NCI-H1048 (cell line): ENCODE measurements at regions not wholly inside any gene's neighbourhood (a gene's known extent, or its start where the extent isn't known, plus 50 kb on each side); places are given as distances from the start of the nearest gene placed in this dataset.

Source experiments
- DNase-seq: peaks from one replicate; lab custom pipeline; 2025; lab: John Stamatoyannopoulos, UW

DNA sequence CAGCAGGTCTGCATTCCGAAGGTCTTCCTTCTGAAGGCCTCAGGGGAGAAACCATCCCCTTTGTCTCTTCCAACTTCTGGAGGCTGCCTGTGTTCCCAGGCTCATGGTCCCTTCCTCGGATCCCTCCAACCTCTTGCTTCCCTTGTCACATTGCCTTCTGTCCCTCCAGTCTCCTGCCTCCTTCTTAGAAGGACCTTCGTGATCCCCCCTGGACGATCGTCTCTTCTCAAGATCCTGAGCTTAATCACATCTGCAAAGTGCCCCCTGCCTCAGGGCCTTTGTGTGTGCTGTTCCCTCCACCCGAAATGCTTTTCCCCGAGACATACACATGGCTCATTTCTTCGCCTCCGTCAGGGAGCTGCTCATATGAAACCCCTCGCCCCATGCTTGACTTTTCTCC, 505.8 kb downstream of the SHQ1 start:
- no peak for DNase-seq

DNA sequence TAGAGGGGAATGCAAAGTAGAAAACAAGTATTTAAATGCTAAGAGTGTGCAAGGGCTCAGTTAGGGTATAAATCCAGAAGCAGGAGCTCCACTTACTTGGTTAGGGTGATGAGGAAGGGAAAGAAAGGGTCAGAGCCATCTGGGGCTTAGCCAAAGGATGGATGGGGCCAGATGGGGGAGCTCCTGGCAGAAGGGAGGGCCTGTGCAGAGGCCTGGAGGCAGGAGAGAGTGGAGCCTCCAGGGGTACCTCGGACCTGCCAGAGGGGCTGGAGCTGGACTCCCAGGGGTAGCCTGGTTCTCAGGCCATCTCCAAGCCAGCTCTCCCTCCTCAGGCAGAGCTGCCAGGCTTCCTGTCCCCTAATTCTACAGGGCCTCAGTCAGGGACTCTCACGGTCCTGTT, 506.3 kb downstream of the SHQ1 start:
- DNase-seq, result no peak

DNA sequence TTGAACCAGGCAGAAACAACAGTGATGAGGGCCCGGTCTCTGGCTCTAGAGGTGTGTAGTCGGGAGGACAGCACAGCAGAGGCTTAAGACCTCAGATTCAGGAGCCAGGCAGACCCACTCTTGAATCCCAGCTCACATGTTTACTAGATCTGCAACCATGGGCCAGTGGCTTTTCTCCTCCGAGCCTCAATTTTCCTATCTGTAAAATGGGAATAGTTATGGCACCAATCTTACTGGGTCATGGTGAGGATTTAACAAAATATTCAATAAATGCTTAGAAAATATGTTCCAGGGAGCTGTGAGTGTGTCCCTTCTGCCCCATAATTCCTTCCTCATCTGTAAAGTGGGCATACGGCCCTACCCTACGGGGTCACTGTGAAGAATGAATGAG, 506.9 kb downstream of the SHQ1 start:
- DNase-seq, result no peak

DNA sequence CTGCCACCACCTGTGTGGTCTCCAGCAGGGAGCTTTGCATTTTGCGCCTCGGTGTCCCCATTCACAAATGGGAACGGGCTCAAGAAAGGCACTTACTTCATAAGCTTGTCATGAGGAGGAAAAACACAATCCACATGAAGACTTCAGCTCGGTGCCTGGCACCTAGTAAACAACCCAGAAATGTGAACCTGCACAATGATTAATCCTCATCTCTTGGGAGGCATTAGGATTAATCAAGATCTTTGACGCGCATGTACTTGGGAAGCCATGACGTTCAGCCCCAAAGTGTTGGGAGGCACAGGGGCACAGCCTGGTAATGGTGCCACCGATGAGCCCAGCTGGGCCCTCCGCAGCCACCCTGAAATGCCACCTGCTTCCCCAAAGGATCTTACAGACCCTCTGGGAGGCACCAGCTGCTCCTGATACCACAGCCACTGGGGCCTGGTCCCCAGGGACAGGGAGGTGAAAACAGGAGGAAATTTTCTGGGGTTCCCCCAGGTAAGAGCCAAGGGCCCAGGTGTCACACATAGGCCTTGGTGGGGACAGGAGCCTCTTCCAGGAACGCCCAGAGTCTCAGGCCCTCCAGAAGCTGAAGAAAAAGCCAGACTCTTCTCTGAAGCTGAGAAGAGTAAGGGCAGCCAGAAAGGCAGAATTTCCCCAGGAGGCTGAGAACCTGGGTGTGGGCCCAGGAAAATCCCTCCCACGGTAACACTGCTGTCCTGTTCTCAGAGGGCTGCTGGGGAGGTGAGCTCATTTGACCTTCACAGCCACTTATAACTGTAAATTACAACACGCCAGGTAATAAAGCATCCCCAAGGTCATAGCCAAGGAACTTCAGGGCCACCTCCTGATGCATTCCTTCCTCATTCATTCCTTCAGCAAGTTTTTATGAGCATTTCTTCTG, 507.5 kb downstream of the SHQ1 start:
- DNase-seq, result no peak

DNA sequence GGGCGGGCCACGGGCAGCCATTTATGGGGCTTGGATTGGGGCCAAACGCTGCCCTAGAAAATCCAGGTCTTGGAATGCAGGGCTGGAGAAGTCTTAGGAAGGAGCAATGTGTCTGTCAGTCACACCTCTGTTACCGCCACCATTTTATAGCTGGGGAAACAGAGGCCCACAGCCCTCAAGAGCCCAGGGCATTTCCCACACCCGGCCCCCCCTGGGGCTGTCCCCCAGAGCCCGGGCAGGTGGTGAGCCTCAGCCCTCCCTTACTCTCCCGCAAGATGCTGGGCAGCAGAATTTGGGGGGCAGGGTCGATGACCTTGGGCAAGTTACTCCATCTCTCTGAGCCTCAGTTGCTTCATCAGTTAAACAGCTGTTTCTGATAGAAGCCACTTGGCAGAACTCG, 508.2 kb downstream of the SHQ1 start:
- no peak for DNase-seq

DNA sequence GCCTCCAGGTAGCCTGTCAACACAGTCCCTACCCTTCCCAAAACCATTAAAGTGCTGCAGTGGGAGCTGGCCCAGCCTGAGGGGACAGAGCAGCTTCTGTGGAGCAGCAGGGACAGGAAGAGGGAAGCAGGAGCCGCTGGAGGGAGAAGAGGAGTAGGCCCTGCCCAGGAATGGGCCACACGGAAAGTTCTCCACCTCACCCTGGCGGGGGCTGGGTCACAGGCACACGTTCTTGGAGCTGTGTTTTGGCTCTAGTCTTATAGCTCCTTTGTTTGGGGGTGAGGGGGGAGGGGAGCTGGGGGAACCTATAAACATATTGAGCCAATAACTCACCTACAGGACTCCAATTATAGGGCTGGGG, 508.6 kb downstream of the SHQ1 start:
- no peak for DNase-seq

DNA sequence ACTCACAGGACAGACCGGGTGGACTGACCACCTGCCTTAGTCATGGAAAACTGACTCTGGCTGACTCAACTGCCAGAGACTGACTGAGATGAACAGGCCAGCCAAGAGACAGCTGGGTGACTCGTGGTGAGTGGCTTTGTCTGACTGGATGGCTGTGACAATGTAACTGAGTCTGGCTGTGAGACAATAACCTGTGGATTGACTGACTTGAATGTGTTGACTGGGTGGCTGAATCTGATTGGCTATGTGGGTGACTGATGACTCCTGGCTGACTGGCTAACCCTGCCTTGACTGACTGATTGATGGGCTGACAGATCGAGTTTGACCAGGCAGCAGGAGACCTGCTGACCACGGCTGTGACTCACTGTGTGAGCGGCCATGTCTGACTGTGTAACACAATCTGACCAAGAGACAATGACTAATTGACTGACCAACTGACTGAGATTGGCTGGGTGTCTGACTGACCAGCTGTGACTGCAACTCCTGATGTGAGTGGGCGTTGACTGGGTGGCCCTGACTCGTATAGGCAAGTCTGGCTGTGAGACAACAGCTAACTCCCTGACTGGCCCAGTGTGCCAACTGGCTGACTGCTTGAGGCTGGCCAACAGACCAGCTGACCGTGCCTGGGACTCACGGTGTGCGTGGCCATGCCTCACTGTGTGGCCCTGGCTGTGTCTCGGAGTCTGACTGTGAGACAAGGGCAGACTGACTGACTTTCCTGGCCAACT, 509.1 kb downstream of the SHQ1 start:
- no peak for DNase-seq

DNA sequence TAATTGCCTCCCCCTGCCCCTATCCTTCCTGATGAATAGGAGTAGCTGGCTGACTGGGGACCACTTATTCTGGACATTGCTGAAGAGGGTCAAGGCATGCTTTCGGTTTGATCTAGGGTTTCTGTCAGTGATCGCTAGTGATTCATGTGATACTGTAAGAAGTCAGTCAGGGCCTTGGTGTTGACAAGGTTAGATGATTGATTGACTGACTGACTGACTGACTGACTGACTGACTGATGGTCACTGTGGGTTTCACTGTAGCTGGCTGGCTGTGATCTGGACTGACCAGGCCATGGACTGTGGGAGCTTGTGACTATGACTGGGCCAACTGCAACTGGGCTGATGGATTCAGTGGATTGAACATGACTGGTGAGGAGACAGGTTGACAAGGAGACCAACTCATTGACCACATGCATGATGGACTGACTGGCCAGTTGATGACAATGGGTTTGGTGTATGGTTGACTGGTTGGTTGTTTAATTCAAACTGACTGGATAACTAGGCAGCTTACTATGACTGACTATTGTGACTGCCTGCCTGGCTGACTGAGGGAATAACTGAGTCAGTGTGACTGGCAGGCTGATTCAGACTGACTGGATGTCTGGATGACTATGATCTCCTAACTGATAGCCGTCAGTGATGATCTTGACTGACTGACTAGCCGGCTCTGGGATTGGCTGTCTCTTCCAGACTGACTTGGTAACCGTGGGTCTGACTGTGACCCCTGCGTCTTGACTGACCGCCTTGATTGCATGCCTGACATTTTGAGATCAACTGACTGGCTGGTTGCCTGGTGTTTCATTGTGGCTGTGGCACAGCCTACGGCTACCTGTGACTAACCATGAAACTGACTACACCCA, 509.9 kb downstream of the SHQ1 start:
- DNase-seq, result no peak

DNA sequence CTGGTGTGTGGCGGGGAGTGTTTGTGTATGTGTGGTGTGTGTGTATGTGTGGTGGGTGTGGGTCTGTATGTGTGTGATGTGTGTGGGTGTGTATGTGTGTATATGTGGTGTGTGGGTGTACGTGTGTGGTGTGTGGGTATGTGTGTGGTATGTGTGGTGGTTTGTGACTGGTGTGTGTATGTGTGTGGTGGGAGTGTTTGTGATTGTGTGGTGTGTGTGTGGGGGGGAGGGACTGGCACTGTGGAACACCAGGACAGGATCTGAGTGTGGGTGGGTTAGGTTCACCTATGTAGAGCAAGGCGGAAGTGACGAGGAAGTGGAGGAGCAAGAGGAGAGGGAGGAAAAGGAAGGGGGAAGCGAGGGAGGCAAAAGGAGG, 510.8 kb downstream of the SHQ1 start:
- DNase-seq, result no peak

DNA sequence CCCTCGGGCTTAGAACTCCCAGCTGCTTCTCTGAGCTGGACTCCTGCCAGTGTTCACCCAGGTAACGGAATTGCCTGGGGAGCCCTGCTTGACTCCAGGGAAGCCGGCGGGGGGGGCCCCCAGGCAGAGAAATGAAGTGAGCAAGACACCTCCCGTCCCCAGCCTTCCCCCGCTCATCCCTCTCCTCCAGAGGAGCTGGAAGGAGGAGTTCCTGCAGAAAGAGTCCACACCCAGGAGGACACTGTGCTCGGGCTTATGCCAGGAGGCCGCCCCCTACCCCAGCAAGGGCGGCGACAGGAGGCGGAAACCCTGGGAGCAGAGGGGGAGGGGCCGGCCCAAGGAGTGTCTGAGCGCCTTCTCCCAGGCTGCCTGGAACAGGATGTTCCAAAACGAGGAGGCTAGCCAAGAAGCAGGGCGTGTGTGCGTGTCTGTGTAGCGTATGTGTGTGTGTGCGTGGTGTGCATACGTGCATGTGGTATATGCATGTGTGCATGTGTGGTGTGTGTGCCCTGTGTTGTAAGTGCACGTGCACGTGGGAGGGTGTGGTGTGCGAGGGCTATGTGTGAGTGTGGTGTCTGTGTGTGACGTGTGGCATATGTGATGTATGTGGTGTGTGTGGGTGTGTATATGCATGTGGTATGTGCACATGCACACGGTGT, 511.3 kb downstream of the SHQ1 start:
- no peak for DNase-seq

DNA sequence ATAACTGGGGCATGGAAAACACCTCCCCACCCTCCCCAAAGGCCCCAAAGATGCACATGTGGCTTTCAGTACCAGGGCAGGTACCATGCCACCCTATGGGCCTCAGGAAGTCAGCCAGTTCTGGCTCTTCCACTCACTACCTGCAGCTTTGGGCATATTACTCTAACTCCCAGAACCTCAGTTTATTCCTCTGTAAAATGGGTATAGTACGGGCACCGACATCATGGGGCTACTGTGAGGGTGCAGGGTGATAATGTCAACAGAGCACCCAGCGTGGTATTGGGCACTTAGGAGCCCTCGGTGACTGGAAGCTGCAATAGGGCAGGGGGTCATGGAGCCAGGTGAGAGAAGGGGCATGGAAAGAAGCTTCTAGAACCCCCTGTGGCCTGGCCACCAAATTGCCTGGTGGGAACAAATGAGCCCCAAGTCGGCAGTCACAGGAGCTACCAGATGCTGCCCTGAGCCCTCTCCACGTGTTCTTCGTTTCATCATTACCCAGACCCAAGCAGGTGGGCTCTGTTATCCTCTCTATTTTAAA, 512.1 kb downstream of the SHQ1 start:
- no peak for DNase-seq

DNA sequence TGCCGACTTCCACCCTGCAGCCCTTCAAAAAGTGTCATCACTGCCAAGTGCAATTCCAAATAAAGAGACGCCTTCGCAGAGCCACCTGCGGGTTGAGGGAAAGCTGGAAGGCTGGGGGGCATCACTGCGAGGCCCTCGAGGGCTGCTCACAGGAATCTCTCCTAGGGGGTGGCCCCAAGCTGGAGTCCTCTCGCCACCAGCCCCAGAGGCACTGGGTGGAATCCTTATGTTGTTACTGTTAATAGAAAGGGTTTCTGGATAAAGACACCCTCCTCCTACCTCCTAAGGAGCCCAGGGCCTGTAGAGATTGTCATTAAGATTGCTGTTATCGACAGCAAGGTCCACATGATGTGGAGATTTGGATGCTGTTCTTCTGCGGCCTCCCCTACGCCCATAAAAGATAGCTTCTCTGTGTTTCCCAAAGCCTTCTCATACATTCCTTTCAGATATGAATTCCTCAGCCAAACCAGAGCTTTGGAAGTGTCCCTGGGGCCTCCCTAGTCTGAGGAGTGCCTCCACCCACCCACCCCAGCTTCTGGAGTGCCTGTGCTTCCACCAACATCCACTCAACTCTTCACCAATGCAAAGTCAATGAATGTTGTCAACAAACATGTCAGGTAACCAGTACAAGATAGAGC, 512.7 kb downstream of the SHQ1 start:
- no peak for DNase-seq

DNA sequence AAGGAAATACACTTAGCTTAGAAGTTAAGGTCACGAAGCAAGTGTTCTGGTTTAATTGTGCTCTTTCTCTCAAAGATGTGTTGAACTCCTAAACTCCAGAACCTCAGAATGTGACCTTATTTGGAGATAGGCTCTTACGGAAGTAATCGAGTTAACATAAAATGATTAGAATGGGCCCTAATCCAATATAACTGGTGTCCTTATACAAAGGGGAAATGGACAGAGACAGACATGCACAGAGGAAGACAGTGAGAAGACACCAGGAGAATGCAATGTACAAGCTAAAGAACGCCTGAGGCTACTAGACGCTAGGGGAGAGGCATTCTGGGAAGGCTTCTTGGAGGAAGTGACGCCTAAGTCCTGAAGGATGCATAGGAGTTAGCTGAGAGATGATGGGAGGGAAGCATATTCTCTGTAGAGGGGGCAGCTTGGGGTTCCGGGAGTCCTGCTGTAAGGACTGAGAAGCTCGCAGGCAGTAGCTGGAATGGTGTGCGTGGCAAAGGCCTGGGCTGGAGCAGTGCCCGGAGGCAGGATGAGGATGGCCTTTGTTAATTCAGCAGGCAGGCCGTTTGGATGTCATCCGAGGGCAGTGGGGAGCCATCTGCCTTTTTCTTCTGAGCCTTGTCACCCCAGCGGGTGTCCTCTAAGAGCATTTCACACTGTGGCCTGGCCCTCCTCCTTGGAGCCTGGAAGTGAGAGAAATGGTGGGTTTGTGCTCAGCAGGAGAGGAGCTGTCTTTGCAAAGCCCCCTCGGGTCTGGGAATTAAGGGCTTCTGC, 513.4 kb downstream of the SHQ1 start:
- DNase-seq, result no peak

DNA sequence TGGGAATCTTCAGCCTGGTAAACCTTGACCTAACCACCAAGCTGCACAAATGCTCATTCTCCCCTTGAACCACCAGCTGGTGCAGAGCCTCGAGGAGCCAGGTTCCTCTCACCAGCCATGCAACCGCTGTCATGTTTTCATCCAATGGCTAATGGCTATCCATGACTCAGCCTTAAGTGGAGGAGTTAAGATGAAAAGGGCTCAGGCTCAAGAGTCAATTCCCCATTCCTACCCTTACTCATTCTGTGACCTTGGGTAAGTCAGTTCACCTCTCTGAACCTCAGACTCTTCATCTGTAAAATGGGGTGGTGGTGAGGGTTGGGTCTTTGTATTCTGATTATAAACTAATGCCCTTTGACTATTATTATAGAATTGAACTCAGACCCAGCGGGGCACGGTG, 515.6 kb downstream of the SHQ1 start:
- DNase-seq, result no peak

DNA sequence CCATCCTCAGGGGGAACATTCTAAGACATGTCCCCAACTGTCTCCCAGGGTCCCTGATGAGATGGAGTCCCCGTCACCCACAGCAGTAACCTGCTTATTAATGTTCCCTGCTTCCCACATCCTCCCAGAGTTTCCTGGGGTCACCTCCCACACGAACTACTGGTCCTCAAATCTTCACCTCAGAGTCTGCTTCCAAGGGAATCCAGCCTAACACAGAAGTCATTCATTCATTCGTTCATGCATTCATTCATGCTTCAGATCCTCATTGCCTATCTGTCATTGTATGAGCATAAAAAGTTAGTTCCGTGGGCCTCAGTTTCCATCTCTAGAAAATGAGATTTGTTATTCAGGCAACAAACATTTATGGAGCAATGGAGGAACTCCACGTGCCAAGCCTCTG, 516.2 kb downstream of the SHQ1 start:
- DNase-seq, result no peak

DNA sequence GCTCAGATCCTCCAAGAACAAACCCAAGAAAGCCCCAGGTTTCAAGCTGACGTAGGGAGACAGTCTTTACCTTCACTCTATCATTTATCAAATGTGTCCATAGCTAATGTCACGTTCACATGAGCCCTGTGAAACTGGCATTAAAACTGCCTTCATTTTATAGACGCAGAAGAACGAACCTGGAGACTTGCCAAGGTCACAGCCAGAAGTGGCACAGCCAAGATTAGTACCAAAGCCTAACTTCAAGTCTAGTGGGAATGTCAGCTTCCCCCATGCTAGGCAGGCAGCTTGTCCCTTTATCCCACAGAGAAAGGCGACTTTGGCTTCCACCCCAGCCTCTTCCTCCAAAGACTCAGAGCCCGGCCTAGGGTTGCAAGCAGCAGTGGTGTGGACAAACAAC, 517.2 kb downstream of the SHQ1 start:
- DNase-seq, result no peak

DNA sequence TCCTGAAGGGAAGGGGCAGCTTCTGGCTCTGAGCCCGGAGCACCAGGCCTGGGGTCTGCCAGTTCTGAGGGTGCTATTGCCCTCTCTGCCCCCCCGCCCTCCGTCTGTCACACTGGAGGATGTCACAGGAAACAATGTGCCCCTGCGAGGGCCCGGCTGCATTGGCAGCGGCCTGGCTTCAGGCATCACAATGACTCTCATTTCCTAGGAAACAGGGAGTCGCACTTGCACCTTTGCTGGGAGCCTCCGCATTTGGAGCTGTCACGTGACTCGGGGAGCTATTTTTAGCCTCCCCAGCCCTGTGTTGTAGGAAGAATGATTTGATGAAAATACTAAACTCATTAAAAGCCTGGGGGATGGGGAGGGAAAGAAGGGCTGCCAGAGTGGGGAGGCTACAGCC, 518.9 kb downstream of the SHQ1 start:
- no peak for DNase-seq

DNA sequence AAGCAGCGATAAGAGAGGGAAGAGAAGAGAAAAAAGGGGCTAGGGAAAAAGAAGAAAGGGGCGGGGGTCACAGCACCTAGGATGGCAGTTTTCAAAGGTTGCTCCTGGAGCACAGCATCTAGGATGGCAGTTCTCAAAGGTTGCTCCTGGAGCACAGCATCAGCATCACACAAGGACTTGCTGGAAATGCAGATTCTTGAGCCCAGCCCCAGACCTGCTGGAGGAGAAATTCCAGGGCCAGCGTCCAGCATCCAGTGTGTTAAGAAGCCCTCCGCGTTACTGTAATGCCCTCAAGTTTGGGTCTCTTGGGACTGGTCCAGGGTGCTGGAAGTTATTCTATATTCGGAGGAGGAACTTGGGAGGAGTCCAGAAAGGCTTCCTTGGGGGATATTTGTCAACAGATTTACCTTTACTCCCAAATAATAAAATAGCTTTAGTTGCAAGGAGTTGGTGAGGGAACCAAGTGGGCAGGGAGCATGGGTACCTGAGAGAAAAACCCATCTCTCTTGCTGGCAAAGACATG, 519.4 kb downstream of the SHQ1 start:
- DNase-seq, result no peak

DNA sequence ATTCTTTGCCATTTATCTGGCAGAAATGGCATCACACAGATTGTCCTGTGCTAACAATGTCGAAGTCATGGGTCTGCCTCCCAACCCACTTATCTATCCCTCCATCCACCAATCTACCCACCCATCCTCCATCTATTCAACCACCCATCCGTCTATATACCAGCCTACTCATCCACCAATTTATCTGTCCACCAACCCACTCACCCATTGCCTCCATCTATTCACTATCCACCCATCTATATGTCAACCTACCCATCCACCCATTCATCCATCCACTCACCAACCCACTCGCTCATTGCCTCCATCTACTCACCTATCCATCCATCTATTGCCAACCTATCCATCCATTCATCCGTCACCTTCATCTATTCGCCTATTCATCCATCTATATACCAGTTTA, 521.2 kb downstream of the SHQ1 start:
- DNase-seq, result no peak

DNA sequence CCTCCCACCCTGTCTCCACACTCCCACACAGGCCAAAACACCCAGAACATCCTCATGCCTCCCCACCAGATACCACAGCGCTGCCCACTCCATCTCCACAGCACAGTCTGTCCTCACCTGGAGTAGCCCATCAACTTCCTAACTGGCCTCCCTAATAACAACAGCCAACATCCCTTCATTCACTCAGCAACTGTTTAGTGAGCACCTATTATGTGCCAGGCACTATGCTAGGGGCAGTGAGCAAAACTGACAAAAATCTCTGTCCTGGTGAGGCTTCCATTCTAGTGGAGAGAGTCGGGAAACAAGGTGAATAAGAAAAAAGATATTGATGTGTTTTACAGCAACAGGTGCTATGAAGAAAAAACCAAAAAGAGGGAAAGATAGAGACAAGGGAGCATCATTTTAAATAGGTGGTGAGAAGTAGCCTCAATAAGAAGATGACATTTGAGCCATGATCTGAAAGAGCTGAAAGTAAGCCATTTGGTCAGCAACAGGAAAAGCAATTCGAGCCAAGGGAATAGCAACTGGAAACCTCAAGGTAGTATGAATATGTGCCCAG, 523.9 kb downstream of the SHQ1 start:
- no peak for DNase-seq
